Skeletal muscle tissue (tissue), 3 donors: ENCODE measurements at regions not wholly inside any gene's neighbourhood (a gene's known extent, or its start where the extent isn't known, plus 50 kb on each side); places are given as distances from the start of the nearest gene placed in this dataset.
A peak's percentile ranks its signal among the peaks of the same experiment; 100 is the strongest.

Source experiments
- H3K27ac ChIP-seq: one replicate; pipeline ENCODE4 v1.7.0; 2013; ENCODE audit warnings: mild to moderate bottlenecking, low read depth, low read length, inconsistent platforms
- H3K27me3 ChIP-seq, 3 donors: one replicate each; pipeline ENCODE4 v1.7.0; 2013; ENCODE audit warnings: low read length in 3 of 3; ENCODE audit not compliant: control insufficient read depth in 3 of 3, insufficient read depth in 3 of 3
- H3K36me3 ChIP-seq, 3 donors: one replicate each; pipeline ENCODE4 v1.7.0; 2013; ENCODE audit warnings: low read length in 3 of 3; ENCODE audit not compliant: control insufficient read depth in 3 of 3, insufficient read depth in 3 of 3
- H3K4me1 ChIP-seq, 3 donors: one replicate each; pipeline ENCODE4 v1.7.0; 2013; ENCODE audit warnings: low read length in 3 of 3, mild to moderate bottlenecking in 3 of 3; ENCODE audit not compliant: control insufficient read depth in 3 of 3, insufficient read depth in 3 of 3
- H3K4me3 ChIP-seq, 3 donors: one replicate each; pipeline ENCODE4 v1.7.0; 2013; ENCODE audit warnings: low read length in 3 of 3
- H3K9ac ChIP-seq, 3 donors: one replicate each; pipeline ENCODE4 v1.7.0; 2013; ENCODE audit warnings: low read length in 3 of 3, mild to moderate bottlenecking in 3 of 3, moderate library complexity in 2 of 3, low read depth in 1 of 3
- H3K9me3 ChIP-seq, 3 donors: one replicate each; pipeline ENCODE4 v1.7.0; 2013; ENCODE audit warnings: low read length in 3 of 3; ENCODE audit not compliant: control insufficient read depth in 3 of 3
- donor health status: Osteomylitis.

DNA sequence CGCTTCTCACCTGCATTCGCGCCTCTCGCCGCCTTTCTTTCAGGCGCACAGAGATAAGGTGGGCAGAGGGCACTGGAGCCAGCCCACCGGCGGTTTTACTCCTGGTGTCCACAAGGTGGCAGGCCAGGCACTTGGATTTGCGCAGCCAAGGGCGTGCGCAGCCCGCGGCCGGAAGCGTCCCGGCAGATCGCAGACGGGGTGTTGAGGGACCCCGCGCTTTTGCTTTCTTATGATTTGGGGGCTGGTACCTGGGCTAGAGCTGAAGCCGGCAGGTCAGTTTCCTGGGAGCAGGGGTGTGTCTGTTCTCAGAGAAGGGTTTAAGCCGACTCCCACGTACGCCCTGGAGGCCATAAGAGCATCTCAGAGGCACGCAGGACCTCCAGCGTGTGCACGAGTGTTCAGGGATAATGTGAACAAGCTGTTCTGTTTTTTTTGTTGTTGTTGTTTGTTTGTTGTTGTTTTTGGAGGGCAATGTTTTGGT is 305.6 kb upstream of the CXCR4 start:
- H3K4me1 ChIP-seq, result no peaks in the 10 kb centered on the region
- H3K27me3 ChIP-seq, result peaks cover 11 to 19% (median 16%) of the 10 kb centered on the region in 3 donors
- H3K36me3 ChIP-seq, result no peaks in the 10 kb centered on the region
- H3K9ac ChIP-seq, result peak overlapping the region in 1 of 3 donors; percentile 45
- no peak overlapping the region for H3K27ac ChIP-seq
- H3K9me3 ChIP-seq, result no peaks in the 10 kb centered on the region
- H3K4me3 ChIP-seq, result peak overlapping the region; percentile 5 to 67 (median 52)

DNA sequence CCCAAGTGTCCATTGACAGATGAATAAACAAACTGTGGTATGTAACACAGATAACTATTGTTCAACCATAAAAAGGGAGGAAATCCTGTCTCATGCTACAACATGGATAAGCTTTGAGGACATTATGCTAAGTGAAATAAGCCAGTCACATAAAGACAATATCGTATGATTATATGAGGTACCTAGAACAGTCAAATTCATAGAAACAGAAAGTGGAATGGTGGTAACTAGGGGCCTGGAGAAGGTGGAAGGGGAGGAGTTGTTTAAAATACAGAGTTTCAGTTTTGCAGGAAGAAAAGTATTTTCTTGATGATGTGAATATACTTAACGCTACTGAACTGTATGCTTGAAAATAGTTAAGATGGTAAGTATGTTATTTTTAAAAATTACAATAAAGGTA is 304.6 kb upstream of the CXCR4 start:
- Histone ChIP-seq H3K27ac (no peak overlapping the region), H3K4me1 (no peaks in the 10 kb centered on the region), H3K36me3 (no peaks in the 10 kb centered on the region), H3K27me3 (peaks cover 16 to 24% (median 16%) of the 10 kb centered on the region in 3 donors), H3K9ac (no peak overlapping the region), H3K4me3 (no peak overlapping the region), H3K9me3 (no peaks in the 10 kb centered on the region)

DNA sequence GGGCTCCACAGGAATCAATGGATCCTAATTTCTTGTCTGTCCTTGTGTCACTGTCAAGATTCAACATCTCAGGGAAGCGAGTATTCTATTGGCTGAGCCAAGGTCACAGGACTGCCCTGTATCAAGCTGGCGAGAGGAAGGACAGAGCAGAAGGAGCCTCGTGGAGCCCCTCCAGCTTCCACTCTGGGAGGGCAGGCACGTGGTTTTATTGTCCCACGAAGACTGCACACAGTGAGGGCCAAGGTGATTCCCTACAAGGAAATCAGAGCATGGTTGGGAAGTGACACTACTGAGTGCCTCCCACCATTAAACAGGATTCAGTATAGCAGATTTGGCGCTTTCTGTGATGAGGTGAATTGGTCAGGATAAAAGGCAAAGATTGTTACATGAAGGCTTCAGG is 302.4 kb upstream of the CXCR4 start:
- no peaks in the 10 kb centered on the region for H3K9me3 ChIP-seq
- H3K27me3 ChIP-seq, result peaks cover 16 to 23% (median 16%) of the 10 kb centered on the region in 3 donors
- no peaks in the 10 kb centered on the region for H3K4me1 ChIP-seq
- no peak overlapping the region for H3K27ac ChIP-seq
- no peak overlapping the region for H3K9ac ChIP-seq
- H3K4me3 ChIP-seq, result no peak overlapping the region
- no peaks in the 10 kb centered on the region for H3K36me3 ChIP-seq

DNA sequence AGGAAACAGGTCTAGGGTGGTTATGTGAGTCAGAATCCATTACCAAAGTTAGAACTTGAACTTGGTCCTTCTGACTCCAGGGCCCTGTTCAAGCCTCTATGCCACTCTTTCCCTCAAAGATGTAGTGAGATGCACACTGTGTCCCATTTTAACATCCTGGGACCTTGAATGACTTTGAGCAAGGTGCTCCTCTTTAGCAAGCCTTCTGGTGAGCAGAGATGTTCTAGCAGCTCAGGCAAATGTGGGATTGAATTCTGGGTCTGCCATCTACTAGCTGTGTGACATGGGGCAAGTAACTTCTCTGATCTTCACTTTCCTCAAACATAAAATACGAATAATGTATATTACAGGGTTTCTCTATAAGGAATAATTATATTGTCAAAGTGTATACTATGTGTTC is 294.0 kb upstream of the CXCR4 start:
- no peaks in the 10 kb centered on the region for H3K9me3 ChIP-seq
- H3K27me3 ChIP-seq, result no peaks in the 10 kb centered on the region
- H3K4me3 ChIP-seq, result no peak overlapping the region
- no peaks in the 10 kb centered on the region for H3K36me3 ChIP-seq
- H3K9ac ChIP-seq, result no peak overlapping the region
- H3K27ac ChIP-seq, result no peak overlapping the region
- no peaks in the 10 kb centered on the region for H3K4me1 ChIP-seq

DNA sequence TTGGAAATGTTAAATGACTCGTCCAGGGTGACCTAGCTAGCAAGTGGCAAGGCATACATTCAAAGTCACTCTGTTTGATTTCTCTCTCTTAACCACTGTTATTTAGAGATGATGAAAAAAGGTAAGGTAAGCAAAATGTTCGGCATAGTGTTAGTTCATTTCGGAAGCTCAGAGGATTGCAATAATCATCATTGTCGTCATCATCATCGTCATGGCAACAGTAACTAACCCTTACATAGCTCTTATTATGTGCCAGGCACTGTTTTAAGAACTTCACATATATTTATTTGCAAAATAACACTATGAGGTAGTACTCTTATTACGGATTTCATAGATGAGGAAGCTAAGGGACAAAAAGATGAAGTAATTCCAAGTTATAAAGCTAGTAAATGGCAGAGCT is 292.7 kb upstream of the CXCR4 start:
- H3K4me3 ChIP-seq, result no peak overlapping the region
- H3K9ac ChIP-seq, result no peak overlapping the region
- no peaks in the 10 kb centered on the region for H3K36me3 ChIP-seq
- no peaks in the 10 kb centered on the region for H3K9me3 ChIP-seq
- H3K27ac ChIP-seq, result no peak overlapping the region
- H3K4me1 ChIP-seq, result no peaks in the 10 kb centered on the region
- H3K27me3 ChIP-seq, result peaks cover 3 to 7% (median 6%) of the 10 kb centered on the region in 3 donors

DNA sequence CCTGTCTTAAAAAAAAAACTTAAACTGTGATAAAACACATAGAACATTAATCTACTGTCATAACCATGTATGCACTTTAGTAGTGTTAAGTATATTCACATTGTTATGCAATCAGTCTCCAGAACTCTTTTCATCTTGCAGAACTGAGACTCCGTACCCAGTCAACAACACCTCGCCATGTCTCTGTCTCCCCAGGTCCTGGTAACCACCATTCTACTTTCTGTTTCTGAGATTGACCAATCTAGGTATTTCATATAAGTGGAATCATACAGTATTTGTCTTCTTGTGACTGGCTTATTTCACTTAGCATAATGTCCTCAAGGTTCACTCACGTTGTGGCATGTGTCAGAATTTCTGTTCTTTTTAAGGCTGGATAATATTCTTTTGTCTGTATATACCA is 290.8 kb upstream of the CXCR4 start:
- H3K27me3 ChIP-seq, result peaks cover 3 to 16% (median 12%) of the 10 kb centered on the region in 3 donors

DNA sequence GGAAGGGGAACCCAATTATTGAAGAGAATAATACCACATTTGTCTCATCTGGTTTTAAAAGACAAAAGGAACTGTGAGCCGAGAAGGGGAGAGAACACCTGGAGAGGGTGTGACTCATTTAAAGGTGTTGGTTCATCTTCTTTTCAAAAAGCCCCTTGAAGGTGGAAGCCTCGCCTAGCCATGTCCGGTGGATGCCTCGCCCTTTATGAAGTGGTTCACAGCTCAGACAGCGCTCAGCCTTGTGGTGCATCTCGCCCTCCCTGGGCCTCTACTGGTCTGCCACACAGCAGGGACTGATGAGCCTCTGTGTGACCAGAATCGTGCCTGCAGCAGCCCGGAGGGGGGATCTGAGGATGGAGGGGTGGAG is 290.0 kb upstream of the CXCR4 start:
- Histone ChIP-seq H3K36me3 (no peaks in the 10 kb centered on the region), H3K4me3 (no peak overlapping the region), H3K27me3 (peaks cover 3 to 16% (median 14%) of the 10 kb centered on the region in 3 donors), H3K9ac (no peak overlapping the region), H3K9me3 (no peaks in the 10 kb centered on the region), H3K4me1 (no peaks in the 10 kb centered on the region), H3K27ac (no peak overlapping the region)

More for the DNA sequence above, 290.8 kb upstream of the CXCR4 start:
- H3K27ac ChIP-seq, result no peak overlapping the region
- H3K9me3 ChIP-seq, result no peaks in the 10 kb centered on the region
- H3K9ac ChIP-seq, result no peak overlapping the region
- no peaks in the 10 kb centered on the region for H3K36me3 ChIP-seq
- no peak overlapping the region for H3K4me3 ChIP-seq
- no peaks in the 10 kb centered on the region for H3K4me1 ChIP-seq

DNA sequence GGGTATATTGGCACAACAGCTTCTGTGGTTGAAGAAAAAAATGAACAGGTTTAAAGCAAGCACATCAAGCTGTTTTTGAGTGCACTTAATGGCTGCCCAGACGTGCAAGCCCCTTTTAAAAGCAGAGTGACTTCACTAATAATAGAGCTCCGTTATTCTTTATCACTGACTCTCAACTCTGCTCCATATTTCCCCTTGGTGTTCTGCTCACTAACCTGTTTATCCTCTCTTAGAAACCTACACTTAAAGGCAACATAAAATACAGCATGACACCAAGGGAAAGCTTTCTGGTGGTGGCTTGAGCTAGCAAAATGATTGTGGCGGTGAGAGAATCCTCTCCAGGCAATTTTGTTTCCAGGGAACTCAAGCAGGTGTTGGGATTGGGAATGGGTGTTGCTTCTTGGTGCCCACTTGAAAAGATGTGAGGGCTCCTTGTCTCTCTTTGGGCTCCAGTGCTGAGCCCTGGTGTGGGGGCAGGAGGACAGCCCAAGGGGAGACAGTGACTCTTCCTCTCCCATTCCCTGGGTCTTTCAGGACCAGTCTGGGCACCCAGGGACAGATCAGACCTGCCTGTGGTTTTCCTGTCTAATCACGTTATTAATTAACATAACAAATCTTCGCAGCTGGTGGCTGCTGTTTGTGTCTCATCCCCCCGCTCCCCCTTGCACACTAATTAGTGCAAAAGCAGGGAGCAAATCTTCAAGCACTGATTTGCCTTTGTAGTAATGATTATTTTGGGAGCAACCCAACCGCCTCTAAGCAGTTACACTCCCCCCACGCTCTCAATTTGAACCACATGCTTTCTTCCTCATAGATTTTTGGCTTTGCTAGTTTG is 289.4 kb upstream of the CXCR4 start:
- Histone ChIP-seq H3K36me3 (no peaks in the 10 kb centered on the region), H3K27me3 (peaks cover 3 to 16% (median 14%) of the 10 kb centered on the region in 3 donors), H3K9me3 (no peaks in the 10 kb centered on the region), H3K4me3 (no peak overlapping the region), H3K9ac (no peak overlapping the region), H3K4me1 (no peaks in the 10 kb centered on the region), H3K27ac (no peak overlapping the region)

DNA sequence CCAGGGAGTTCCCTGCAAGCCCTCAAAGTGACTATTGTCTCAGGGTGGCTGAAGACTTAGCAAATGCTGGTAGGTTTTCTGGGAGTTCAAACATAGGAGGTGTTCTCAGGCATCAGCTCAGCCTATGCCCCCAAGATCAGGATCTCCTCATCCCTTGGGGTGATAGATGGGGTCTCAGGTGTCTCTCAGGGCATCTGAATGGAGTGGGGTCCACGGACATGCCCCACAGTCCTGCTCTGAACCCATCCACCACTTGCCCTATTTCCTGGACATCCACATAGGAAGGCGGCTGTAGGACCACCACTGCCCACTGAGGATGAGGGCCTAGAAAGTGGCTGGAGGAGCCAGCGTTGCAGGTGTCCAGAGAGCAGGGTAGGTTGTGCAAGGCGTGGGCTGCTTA is 287.0 kb upstream of the CXCR4 start:
- Histone ChIP-seq H3K4me3 (no peak overlapping the region), H3K27ac (no peak overlapping the region), H3K27me3 (peaks cover 3 to 18% (median 14%) of the 10 kb centered on the region in 3 donors), H3K9me3 (no peaks in the 10 kb centered on the region), H3K9ac (no peak overlapping the region), H3K36me3 (no peaks in the 10 kb centered on the region), H3K4me1 (no peaks in the 10 kb centered on the region)

DNA sequence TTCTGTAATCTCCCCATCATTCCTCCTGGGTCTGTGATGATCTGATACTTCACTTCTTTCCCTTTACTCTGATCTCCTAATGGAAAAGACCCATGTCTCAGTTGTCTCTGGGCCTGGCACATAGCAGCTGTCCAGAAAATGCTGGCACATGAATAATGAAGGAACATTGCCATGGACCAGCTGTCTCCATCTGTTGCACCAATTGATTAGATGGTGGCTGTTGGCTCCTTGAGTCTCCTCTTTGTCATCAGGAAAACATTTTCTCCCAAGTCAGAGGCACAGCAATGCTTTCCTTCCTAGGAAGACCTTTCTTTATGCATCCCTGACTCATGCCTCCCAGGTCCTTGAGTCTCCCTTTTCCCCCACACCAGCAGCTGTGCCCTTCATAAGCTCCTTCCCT is 286.2 kb upstream of the CXCR4 start:
- Histone ChIP-seq H3K4me3 (no peak overlapping the region), H3K36me3 (no peaks in the 10 kb centered on the region), H3K4me1 (no peaks in the 10 kb centered on the region), H3K27ac (no peak overlapping the region), H3K9me3 (no peaks in the 10 kb centered on the region), H3K27me3 (peaks cover 3 to 21% (median 14%) of the 10 kb centered on the region in 3 donors), H3K9ac (no peak overlapping the region)
